ENCODE measurements at regions not wholly inside any gene's neighbourhood (a gene's known extent, or its start where the extent isn't known, plus 50 kb on each side); places are given as distances from the start of the nearest gene placed in this dataset.

DNA sequence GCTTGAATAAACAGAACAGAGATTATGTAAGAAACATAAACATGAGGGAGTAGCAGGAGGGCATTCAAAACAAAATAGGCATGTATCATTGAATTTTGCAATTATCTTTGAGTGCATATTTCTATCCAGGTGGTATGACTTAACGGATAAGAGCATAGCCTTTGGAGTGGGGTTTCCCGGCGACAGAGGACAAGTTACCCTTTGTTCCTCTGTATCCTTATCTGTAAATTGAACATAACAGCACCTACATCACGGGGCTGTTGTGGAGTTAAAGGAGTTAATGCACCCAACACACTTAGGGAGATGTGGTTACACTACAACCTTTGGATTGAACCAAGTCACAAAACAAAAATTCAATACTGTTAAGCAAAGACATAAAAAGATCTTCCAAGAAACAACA, 314.6 kb upstream of the KIF2A start:
- TF ChIP-seq, protein P1, sequence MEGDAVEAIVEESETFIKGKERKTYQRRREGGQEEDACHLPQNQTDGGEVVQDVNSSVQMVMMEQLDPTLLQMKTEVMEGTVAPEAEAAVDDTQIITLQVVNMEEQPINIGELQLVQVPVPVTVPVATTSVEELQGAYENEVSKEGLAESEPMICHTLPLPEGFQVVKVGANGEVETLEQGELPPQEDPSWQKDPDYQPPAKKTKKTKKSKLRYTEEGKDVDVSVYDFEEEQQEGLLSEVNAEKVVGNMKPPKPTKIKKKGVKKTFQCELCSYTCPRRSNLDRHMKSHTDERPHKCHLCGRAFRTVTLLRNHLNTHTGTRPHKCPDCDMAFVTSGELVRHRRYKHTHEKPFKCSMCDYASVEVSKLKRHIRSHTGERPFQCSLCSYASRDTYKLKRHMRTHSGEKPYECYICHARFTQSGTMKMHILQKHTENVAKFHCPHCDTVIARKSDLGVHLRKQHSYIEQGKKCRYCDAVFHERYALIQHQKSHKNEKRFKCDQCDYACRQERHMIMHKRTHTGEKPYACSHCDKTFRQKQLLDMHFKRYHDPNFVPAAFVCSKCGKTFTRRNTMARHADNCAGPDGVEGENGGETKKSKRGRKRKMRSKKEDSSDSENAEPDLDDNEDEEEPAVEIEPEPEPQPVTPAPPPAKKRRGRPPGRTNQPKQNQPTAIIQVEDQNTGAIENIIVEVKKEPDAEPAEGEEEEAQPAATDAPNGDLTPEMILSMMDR (IDR thresholded peaks at IDR 0.05), result no peak
- no peak for TF ChIP-seq POLR2A (IDR thresholded peaks at IDR 0.05)

Measured in testis (tissue), 2 donors.